ENCODE measurements at regions not wholly inside any gene's neighbourhood (a gene's known extent, or its start where the extent isn't known, plus 50 kb on each side); places are given as distances from the start of the nearest gene placed in this dataset.

DNA sequence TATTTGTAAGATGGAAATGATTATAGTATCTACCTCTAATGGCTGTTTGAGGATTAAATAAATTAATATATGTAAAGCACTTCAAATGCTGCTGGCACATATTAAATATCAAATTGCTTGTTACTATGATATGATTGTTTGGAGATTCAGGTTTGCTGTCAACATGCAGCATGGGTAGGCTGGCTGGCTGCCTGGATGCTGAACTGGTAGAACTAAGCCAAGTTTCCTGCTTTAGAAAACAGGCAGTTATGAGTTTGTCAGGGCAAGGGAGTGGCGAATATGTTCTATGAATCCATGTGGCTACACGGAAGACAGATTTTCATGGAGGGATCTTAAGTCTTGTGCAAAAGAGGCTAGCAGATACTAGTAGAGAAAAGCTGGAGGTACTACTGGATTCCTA lies 239.6 kb downstream of the GBA3 start:
- TF ChIP-seq, protein P1, sequence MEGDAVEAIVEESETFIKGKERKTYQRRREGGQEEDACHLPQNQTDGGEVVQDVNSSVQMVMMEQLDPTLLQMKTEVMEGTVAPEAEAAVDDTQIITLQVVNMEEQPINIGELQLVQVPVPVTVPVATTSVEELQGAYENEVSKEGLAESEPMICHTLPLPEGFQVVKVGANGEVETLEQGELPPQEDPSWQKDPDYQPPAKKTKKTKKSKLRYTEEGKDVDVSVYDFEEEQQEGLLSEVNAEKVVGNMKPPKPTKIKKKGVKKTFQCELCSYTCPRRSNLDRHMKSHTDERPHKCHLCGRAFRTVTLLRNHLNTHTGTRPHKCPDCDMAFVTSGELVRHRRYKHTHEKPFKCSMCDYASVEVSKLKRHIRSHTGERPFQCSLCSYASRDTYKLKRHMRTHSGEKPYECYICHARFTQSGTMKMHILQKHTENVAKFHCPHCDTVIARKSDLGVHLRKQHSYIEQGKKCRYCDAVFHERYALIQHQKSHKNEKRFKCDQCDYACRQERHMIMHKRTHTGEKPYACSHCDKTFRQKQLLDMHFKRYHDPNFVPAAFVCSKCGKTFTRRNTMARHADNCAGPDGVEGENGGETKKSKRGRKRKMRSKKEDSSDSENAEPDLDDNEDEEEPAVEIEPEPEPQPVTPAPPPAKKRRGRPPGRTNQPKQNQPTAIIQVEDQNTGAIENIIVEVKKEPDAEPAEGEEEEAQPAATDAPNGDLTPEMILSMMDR (IDR thresholded peaks at IDR 0.05) = no peak
- TF ChIP-seq, protein P2, sequence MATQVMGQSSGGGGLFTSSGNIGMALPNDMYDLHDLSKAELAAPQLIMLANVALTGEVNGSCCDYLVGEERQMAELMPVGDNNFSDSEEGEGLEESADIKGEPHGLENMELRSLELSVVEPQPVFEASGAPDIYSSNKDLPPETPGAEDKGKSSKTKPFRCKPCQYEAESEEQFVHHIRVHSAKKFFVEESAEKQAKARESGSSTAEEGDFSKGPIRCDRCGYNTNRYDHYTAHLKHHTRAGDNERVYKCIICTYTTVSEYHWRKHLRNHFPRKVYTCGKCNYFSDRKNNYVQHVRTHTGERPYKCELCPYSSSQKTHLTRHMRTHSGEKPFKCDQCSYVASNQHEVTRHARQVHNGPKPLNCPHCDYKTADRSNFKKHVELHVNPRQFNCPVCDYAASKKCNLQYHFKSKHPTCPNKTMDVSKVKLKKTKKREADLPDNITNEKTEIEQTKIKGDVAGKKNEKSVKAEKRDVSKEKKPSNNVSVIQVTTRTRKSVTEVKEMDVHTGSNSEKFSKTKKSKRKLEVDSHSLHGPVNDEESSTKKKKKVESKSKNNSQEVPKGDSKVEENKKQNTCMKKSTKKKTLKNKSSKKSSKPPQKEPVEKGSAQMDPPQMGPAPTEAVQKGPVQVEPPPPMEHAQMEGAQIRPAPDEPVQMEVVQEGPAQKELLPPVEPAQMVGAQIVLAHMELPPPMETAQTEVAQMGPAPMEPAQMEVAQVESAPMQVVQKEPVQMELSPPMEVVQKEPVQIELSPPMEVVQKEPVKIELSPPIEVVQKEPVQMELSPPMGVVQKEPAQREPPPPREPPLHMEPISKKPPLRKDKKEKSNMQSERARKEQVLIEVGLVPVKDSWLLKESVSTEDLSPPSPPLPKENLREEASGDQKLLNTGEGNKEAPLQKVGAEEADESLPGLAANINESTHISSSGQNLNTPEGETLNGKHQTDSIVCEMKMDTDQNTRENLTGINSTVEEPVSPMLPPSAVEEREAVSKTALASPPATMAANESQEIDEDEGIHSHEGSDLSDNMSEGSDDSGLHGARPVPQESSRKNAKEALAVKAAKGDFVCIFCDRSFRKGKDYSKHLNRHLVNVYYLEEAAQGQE (IDR thresholded peaks at IDR 0.05; ENCODE audit: insufficient read depth in 1 of 2, low read depth in 2 of 2, low read length in 1 of 2) = no peak
- TF ChIP-seq POLR2AphosphoS5 (IDR thresholded peaks at IDR 0.05; ENCODE audit: low read depth, low read length) (no peak), TCF7L2 (IDR thresholded peaks at IDR 0.05; ENCODE audit: low read depth, low read length) (no peak)
